Embryonic facial prominence (tissue), 1 donor: ENCODE measurements at regions not wholly inside any gene's neighbourhood (a gene's known extent, or its start where the extent isn't known, plus 50 kb on each side); places are given as distances from the start of the nearest gene placed in this dataset.
"Not testable (repeated sequence)": the region's sequence is repeated elsewhere in the genome, so short reads cannot be mapped to it uniquely, and the experiment has no call there.

Experiments
- DNase-seq: peaks from one replicate; pipeline ENCODE4 v3.0.0-alpha.2; 2016; ENCODE audit errors: extremely low spot score

DNA sequence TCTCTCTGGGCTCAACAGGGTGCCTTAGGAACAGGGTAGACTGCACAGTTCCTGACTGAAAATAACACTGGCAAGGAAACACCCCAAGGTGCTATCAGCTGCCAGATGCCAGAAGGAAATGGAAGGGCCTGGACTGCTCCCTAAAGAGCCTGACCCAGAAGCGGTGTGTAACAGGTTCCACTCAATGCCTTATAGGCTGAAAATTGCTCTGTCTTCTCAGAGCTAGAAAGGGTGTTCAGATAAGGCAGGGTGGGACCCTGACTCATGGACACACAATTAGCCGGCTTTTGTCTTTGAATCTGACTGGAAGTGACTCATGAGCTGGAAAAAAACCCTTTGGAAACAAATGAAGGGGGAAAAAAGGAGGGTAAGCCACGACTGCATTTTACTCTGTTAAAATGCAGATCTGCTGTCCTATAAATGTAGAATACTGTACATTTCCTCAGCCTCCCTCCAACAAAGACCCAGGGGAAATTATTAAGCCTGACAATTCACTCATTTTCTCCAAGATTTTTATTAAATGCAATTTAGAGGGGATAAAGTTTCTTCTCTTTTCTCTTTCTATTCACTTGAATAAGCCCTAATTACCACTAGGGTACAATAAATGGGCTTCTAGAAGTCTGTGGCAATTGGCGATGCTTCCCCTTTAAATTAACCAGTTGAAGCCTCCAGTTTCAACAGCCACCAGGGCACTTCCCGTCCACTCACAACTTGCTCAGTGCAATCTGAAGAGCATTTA, 160.2 kb upstream of the TBL1XR1 start:
- no peak for DNase-seq

DNA sequence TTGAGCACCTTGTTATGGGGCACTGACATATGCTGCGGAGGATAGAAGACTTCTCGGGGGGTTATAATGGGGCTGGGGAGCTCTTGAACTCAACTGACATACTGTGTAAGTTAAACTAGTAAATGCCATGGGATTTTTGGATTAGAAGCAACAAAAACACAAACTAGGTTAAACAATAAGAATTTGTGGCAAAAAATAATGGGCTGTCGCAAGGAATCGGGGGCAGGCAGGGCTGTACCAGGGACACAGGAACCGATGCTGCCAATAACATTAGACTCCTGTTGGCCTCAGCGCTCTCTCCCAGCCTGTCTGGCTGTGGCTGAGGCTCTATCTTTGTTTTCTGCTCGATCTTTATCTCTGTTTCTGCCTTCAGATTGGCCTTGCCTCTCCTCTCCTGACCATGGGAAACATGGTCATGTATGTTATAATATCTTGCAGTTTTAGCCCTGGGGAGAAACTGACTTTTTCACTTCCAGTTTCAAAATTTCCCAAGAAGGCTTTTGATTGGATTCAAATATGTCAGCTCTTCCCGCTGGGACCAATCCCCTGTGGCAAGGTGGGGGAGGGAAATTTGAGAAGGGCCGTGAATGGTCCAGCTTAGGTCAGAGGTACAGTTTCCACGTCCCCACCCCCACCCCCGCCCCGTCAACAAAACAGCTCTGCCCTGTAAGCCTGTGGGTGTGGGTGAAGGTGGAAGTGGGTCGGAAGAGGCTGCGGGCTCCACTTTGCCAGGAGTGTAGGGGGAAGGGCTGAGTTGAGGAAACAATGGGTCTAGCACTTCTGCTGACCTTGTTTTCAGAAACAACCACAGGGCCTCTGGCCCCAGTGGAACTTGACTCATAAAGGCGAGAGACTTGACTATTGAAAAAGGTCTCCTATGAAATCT, 161.1 kb upstream of the TBL1XR1 start:
- no peak for DNase-seq

DNA sequence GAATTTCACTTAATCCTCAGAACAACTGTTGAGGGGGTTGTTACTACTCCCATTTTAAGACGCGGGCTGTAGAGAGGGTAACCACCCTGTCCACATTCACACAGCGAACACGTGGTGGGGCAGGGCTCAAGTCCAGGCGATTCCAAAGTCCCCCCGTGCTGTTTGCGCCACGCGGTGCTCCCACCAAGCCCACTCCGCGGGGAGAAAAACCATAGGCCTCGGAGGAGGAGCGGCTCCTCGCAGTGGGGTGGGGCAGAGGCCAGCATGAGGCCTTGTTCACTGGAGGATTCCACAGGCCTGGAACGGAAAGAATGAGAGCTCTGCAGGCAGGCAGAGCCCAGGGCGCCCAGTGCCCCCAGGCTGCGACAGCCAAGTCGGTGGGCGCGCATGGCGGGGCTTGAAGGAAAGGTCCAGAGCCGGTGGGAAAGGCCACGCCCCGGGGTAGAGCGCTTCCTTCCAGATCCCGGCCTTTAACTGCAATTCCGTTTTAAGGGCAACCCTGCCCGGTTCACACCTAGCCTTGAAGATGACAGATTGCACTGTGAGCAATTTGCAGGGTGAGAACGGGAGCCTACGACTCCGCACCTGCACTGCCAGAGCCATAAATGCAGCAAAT, 161.8 kb upstream of the TBL1XR1 start:
- DNase-seq, result no peak

DNA sequence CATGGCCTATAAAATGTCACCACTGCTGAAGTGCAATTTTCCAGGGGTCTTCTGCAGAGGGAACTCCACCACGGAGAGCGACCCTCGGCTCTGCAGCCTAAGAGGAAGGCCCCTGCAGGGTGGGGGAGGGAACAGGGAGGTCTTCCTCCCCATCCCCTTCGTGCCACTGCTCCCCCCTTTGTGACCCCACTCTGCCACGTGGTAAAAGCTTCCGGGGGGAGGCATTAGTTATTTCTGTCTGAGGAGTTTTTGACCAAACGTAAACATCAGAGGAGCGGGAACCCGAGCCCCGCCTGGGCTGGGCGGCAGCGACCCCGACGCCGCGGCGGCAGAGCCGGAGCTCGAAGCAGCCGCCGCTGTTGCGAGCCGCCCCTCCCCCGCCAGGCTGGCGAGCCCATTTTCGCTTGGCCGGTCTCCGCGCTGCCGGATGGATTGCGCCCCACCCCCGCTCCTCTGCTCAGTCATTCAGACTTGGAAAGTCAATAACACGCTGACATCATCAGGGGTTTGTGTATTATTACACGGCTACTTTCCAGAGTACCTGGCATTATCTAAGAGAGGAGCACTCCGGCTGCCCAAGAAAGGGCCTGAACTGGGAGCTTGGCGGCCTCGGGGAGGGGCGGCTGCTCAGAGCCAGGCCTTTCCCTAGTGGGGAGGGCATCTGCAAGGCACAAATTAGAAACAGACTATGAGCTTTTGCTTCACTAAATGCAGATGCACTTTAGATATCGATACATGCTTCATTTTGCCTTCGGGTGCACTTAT, 162.5 kb upstream of the TBL1XR1 start:
- DNase-seq, result peak; percentile 96

DNA sequence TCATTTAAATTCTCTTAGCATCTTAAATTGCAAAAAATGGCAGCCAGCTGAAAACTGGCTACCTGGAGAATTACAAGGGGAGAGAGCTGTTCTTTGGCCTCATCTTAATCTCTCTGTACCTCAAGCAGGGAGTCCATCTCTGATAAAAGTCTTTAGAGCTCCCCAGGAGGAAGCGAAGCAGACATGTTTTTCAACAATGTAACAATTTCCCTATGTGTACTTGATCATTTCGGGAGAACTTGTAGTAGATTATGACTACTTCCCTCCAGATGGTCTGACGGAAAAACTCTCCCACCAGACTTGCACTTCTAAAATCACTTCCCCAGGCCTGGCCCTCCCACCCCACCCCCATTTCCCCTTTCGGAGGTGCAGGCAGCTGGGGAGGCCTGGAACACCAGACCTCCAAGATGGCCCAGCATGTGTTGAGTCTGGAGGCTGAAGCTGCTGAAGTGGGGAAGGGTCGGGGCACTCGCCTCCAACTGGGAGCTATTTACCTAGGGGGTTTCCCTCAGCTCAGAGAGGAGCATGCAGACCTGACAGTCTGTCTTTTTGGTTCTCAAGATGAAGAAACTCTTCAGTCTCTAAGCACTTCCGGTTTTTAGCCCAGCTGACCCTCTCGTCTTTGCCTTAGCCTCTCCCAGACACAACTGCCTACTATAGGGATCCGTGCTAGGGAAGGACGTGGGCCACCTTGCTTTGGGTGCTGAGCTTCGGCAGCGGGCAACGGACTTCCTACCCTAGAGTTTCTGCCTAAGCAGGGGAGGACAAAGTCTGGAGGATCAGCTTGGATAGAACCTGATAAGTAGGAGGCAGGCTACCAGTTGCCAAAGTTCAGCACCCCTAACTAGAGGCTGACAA, 164.0 kb upstream of the TBL1XR1 start:
- no peak for DNase-seq

DNA sequence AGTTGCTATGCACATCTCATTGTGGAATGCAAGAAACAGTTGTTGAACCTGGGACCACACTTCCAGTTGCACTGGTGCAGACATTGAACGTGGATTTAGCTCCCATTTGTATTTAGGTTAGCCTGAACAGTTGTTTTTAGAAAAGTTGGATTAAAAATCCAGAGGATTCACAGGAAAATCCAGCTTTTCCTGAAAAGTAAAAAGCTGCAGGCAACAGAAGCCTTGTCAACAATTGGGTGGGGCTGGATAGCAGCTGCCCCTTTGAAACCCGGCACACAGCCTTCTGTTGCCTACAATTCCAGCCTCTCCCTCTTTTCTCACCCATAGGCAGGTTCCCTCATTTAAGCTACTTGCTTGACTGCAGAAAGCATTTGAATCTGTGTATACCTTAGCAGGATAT, 165.3 kb upstream of the TBL1XR1 start:
- DNase-seq, result no peak

DNA sequence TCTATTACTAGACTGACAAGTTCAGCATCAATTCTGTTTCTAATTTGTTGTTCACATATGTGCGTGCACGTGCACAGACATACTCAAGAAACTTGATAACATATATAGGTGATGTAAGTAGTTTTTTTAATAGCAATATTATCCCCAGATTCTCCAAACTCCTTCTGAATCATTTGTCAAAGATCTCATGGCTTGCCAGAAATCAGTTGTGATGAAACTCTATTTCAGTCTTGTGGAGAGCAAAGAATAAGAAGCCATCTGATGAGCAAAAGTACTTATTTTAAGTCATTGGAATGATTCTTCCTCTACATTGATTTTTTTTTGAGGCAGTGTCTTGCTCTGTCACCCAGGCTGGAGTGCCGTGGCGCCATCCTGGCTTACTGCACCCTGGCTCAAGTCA, 167.0 kb upstream of the TBL1XR1 start:
- no peak for DNase-seq

DNA sequence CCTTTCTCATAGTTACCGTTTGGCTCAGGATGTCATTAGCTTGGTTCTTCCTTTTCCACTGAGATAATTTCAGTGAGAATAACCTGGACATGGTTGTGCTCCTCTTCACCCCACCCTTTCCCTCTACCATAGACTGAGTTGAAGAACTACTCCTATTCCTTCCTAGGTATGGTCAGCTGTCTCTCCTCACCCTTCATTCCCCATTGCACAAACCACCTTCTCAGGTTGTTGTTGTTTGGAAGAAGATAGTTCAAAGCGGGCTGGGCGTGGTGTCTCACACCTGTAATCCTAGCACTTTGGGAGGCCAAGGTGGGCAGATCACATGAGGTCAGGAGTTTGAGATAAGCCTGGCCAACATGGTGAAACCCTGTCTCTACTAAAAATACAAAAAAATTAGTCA, 168.0 kb upstream of the TBL1XR1 start:
- not testable (repeated sequence) for DNase-seq

DNA sequence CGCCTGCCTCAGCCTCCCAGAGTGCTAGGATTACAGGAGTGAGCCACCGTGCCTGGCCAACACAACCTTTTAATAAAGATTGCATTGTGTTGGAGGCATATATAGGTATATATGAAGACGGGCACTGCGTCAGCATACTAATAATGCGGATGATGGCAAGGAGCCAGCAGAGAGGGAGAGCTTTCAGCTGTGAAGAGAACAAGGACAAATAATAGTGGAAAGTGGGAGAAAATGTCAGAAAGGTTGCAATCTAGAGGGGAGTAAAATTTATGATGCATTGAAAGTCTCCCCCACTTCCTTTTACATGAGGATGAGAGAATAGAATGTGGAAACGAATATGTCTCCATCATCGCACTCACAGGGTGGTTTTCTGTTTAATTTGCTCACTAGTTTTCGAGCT, 170.5 kb upstream of the TBL1XR1 start:
- DNase-seq, result no peak

DNA sequence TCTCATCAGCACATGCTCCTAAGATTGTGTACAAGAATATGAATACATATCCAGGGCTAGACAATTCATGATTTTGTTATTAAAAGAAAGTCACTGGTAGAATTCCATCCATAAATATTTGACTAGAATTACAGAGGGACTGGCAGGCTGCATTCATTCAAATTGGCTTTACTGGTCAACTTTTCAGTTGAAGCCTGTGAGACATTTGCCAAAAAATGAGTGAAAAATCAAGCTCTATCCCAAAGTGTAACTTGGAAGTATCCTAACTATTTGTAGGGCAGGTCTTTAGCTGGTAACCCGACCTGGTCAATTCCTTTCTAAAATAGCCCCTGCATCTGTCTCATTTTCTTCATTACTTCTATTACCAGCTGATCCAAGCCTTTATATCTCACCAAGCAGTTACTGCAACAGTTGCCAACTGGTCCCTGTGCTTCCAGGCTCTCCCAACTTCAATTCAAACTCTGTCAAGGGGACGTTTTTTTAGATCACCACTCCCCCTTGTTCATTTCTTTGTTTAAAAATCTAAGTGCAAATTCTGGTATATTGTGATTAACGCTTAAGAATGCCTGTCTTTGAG, 173.1 kb upstream of the TBL1XR1 start:
- DNase-seq, result no peak

DNA sequence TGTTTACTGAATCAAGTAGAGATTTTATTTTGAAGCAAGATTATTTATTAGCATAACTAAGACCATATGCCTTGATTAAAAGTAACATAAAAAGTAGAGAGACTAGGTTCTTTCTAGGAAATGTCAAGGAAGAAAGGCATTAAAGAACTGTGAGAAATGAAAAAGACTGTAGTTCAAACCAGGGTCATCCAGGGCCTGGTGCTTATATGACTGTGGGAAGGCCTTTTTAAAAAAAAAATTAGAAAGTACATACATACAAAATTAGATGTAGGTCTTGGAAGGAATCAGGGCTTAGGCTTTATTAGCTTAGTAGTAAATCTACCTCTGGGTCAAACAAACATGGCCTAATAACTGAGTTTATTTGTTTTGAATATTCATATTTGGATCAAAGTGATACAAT, 173.9 kb upstream of the TBL1XR1 start:
- DNase-seq, result no peak

DNA sequence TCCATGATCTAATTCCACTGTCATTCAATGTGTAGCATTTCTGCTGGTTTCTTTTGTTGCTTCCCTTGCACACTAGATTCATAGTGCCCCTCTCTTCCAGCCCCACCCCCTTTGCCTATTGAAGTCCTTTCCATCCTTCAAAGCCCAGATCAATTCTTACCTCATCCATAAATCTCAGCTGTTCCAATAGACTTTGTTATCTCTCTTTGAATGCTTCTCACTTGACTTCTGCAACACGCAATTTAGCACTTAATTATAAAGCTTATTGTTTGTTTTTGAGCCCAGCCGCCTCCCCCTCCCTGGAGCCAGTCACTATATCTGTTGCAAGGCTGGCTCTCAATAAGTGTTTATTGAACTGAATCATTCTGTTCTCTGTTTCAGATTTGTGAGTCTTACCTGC, 174.6 kb upstream of the TBL1XR1 start:
- no peak for DNase-seq

DNA sequence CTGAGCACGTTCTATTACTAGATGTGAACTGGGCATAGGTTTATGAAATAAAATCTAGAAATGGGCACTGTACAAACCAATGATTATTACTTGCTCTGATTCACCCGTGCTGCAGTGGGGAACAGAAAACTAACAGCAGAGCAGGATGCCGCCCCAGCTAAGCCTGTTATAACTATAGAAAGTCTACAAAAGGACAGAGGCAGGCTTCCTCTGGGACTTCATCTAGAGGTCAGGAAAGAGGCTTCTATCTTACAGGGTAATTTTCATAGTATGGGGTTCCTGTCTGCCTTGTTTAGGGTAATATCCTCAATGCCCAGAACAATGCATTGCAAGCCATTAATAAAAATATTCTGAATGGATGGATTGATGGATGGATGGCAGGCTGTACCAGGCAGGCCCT, 177.0 kb upstream of the TBL1XR1 start:
- no peak for DNase-seq

DNA sequence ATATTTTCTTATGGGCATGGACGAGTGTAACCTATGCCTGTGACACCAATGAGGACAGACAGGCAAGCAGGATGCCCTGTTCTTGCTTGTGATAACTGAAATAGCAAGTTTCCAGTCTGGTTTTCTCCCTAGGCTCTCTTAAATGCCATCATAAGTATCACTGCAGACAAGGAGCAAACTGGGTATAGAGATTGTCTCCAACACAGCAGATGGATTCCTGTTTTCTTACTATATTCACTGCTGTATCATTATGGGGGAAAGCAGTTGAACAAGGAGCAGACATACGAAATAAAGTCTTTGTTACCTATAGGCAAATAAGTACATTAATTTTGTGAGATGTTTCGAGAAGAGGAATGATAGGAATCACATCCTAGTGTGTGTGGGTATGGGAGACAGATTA, 178.0 kb upstream of the TBL1XR1 start:
- DNase-seq, result no peak

DNA sequence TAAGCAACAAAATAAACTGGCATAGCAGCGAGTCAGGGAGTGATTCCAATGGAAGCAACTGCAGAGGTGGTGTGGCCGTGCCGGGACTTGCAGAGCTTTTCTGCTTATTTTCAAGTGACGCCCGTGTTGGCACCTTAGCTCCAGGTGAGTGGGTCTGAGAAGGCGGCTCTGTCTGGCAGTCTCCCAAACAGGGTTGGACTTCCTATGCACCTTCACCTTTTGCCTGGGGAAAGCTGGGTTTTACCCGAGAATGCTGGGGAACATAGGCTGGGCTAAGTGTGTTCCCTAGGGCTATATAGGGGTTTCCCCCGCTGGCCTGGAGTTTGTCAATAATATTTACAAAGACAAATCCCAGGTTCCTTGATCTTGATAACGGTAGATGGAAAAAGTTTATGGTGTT, 179.9 kb upstream of the TBL1XR1 start:
- DNase-seq, result no peak

DNA sequence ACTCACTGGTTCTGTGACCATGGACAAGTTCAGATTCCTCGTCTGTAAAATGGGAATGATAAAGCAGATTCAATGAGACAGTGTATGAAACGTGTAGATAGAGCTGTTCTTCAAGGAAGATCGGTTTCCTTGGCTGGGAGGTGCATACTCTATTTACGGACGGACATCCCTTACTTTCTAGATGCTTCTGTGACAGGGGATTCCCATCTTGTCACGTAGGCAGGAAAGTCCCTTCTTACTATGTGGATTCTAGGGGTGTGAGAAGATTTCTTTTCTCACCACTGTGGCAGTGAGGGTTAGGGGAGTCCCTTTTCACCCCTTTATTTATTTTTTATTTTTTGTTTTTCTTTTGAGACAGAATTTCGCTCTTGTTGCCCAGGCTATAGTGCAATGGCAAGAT, 180.9 kb upstream of the TBL1XR1 start:
- DNase-seq, result no peak

DNA sequence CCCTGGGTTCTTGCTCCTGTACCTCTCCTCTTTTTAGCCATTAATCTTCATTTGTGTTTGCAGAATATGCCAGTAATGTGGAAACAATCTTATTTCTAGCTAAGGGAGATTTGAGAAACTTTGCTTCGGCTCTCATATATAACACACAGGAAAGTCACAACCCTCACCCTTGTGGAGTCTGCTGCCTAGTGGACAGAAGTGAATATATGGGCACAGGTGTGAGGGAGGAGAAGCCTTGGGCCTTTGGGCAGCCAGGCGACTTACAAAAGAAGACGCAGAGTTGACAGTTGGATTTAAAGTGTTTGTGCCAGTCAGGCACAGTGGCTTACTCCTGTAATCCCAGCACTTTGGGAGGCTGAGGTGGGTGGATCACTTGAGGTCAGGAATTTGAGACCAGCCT, 181.8 kb upstream of the TBL1XR1 start:
- DNase-seq, result no peak

DNA sequence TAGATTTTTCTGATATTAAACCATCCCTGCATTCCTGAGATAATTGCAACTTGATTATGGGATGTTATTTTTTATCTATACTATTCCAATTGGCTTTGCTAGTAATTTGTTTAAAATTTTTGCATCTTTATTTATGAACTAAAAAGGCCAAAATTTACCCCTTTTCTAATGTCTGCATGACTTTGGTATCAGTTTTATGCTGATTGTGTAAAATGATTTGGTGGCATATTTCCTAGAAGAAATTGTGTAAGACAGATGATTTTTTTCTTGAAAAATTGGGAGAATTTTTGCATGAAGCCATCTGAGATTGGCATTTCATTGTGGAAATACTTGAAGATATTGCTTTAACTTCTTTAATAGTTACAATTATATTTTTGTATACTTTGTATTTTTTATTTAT, 183.8 kb upstream of the TBL1XR1 start:
- no peak for DNase-seq

DNA sequence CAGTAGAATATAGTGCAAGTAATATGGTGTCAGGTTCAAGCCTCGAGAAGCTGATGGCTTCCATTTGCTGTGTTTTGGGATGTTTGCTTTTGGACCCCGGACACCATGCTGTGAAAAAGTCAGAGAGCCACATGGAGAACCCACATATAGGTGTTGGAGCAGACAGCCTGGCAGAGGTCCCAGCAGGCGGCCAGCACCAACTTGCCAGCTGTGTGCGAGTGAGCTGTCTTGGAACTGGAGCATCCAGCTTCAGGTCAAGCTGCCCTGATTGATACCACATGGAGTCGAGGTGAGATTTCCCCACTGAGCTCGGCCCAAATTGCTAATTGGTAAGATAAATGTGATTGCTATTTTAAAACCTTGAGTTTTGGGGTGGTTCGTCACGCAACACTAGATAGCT, 185.7 kb upstream of the TBL1XR1 start:
- DNase-seq, result no peak

DNA sequence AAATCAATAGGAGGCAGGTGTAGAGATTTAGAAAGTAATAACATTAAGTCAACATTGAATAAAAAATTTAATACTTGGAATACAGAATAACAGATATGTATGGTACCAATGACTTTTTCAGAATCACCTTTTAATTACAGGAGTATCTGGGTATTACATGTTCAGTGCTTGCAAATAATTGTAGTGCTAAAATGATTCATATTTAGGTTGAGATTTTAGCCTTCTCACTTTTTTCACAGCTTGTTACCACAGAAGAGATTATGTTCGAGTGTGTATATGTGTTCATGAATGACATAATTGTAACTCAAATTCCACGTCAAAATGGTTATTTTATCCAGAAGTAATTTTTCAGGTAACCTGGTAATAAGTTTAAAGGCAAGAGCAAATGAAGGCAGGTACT, 187.9 kb upstream of the TBL1XR1 start:
- DNase-seq, result no peak

DNA sequence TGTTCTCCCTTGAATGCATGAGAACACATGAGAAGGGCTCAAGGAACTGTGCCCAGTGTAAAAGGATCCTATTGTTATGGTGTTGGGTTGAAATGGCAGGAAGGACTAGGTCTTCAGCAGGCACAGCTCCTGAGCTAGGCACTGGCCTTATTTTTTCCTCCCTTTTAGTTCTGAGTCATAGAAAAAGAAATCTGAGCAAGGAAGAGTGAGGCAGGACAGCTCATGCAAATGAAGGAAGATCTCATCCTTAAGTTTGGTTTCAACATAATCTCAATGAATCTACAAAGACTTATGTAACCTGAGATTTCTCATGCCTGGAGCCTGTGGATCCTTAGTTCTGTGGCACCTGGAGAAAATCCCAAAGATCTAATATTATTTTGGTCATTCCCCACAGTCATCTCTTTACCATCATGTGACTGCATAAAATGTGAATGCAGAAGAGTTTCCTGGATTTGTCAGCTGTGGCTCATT, 188.6 kb upstream of the TBL1XR1 start:
- DNase-seq, result no peak
